ENCODE measurements at regions not wholly inside any gene's neighbourhood (a gene's known extent, or its start where the extent isn't known, plus 50 kb on each side); places are given as distances from the start of the nearest gene placed in this dataset.
"Not testable (repeated sequence)": the region's sequence is repeated elsewhere in the genome, so short reads cannot be mapped to it uniquely, and the experiment has no call there.

GRCh38 chr12:67091204-67091603, 178.0 kb upstream of the CAND1 start:
- DNase-seq, result no peak

DNA sequence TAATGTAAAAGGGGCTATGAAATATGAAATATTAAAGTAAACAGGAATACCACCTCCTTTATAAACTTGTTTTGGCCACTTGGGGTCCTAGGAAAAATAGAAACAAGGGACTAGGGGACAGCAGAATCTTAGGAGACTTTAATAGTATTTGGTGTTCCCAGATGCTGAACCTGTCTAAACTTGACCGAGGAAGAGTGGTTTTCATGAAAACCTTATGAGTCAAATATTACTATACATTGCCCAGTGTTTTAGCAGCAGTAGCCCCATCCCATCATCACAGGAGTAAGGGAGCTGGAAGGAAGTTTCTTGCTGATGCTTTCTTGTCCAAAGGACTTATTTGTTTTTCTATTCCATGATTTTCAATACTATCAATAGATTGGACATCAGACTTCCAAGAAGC, 177.5 kb upstream of the CAND1 start:
- DNase-seq, result no peak

DNA sequence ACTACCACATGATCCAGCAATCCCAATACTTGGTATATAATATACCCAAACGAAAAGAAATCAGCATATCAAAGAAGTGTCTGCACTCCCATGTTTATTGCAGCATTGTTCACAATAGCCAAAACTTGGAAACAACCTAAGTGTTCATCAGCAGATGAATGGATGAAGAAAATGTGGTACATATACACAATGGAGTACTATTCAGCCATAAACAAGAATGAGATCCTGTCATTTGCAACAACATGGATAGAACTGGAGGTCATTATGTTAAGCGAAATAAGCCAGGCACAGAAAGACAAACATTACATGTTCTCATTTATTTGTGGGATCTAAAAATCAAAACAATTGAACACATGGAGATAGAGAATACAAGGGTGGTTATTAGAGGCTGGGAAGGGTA, 176.2 kb upstream of the CAND1 start:
- DNase-seq, result not testable (repeated sequence)

- DNase-seq, result no peak
Observed at GRCh38 chr12:67096533-67097318, 172.4 kb upstream of the CAND1 start.

GRCh38 chr12:67099858-67100257, 169.3 kb upstream of the CAND1 start:
- DNase-seq, result no peak

GRCh38 chr12:67103521-67103920, 165.6 kb upstream of the CAND1 start:
- DNase-seq, result no peak

DNA sequence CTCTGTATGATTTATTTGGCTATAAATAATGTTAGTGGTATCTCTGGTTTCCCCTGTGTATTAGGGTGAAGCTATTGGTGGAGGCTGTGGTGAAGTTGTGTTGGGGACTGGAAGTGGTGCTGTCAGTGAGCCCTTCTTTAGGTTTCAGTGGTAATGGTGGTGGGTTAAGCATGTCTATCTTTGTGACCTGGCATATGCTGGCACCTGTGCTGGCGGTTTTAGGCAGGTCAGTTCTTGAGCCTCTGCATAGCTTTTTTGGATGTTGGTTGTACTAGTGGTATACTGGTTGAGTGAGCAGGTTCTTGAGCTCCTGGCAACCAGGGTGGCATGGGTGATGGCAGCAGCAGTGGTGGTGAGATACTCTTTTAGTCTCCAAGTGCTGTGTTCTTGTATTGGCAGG, 161.9 kb upstream of the CAND1 start:
- no peak for DNase-seq

GRCh38 chr12:67107751-67108269, 161.3 kb upstream of the CAND1 start:
- no peak for DNase-seq

DNA sequence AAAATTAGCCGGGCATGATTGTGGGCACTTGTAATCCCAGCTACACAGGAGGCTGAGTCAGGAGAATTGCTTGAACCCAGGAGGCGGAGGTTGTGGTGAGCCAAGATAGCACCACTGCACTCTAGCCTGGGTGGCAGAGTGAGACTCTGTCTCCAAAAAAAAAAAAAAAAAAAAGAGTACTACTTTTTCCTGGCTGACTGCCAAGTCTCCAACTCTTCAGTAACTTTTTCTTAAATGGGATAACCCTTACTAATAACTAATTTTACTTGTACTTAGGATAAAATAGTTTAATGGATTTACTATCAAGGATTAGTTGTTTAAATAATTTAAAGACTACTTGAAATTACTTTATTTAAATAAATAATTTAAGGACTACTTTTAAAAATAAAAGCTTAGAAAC, 158.8 kb upstream of the CAND1 start:
- DNase-seq, result not testable (repeated sequence)

- no peak for DNase-seq
Observed at GRCh38 chr12:67111182-67111581, 158.0 kb upstream of the CAND1 start.

GRCh38 chr12:67112586-67112985, 156.6 kb upstream of the CAND1 start:
- DNase-seq, result no peak

DNA sequence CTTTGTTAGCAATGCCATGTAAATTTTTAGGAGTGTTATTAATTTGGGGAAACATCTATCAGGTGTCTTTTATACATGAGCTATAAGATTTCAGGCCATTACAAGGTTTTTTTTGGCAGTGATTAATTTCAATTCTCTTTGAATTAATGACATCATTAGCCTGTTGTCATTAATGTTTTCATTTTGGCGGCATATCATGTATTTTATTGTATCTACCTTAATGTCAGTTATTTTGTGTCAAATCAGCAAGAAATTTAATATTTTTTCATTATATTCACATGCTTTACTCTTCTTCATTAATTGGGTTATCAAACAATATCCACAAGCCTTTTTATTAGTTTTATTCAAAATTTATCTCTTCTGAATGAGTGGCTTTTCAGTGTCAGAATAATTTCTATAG, 153.0 kb upstream of the CAND1 start:
- no peak for DNase-seq

GRCh38 chr12:67122584-67122983, 146.6 kb upstream of the CAND1 start:
- no peak for DNase-seq

DNA sequence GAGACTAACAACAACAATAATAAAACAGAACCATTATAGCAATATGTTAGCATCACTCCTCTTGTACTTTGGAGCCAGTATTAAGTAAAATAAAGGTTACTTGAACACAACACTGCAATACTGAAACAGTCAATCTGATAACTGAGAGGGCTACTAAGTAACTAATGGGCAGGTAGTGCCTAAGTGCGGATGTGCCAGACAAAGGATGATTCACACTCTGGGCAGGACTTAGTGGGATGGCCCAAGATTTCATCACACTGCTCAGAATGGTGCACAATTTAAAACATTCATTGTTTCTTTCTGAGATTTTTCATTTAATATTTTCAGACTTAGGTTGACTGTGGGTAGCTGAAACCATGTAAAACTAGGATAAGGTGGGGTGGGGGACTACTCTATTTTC, 131.9 kb upstream of the CAND1 start:
- no peak for DNase-seq

DNA sequence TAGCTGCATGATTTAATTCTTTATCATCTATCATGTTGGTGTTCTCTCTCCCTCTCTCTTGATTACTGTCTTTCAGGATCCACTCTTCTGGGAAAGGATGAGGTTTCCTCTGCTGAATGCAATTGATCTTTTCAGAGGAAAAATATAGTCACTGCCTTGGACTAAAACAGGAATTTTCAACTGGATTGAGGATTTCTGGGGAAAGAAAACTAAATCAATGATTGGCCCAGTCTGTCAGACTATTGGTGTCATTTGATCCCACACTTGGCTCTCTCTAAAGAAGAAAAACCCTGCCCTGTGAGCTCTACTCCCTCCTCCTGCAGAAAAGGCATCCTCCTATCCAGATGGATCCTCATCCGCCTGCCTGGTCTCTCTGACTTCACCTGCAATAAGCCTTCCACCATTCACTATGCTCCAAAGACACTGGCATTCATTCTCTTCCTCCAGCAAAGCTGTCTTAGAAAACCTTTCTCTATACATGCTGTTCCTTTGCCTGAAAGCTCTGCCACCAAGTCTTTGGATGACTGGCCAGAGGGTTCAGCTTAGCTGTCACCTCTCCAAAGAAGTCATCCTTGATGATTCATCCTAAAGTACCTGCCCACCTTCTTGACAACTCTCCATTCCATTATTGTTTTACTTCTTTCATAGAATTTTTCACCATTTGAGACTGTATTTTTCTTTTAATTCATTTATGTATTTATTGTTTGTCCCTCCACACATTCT, 127.7 kb upstream of the CAND1 start:
- no peak for DNase-seq

- DNase-seq, result no peak
Observed at GRCh38 chr12:67145692-67146091, 123.5 kb upstream of the CAND1 start.

GRCh38 chr12:67147030-67147429, 122.1 kb upstream of the CAND1 start:
- DNase-seq, result no peak

DNA sequence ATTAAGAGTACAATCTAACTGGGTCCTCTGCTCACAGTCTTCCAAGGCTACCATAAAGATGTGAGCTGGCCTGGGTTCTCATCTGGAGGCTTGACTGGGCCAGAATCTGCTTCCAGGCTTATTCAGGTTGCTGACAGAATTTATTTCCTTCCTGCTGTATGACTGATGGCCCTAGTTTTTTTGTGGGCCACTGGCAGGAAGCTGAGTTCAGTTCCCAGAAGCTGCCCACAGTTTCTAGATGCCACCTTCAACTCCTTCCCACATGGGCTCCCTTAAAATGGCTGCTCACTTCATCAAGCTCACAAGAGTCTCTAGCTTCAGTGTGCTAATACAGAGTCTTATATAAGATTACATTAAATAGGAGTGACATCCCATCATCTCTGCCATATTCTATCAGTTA, 121.7 kb upstream of the CAND1 start:
- no peak for DNase-seq

DNA sequence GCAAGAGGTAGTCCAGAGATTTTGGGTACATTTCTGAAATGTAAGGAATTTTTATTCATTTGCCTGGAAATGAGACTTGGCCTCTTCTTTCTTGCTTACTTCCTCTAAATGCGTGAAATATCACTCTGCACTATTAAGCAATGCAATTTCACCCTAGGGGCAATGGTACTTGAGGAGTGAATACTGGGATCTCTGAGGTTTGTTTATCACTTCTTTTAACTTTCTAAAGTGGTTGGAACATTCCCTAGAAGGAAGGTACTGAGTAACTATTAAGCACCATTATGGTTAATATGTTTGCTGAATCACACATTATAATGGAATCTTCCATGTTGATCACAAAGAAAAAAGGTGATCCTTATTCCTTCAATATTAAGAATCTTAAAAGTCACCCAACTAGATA, 120.9 kb upstream of the CAND1 start:
- DNase-seq, result no peak

DNA sequence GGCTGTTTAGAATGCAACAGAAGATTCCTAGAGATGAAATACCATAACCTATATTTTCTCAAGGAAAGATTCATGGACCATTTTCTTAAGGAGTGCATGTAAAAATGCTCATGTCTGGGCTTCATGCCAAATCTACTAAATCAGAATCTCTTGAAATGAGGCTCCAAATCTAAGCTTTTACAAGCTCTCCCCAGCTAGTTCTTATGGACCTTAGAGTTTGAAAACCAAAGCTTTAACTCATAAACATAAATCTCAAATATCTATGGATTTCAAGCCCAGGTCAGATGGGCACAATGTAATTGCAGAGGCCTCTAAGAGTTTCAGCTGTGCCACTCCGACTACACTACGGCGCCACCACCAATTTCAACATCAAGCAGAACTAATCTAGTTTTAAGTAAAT, 117.3 kb upstream of the CAND1 start:
- no peak for DNase-seq

- DNase-seq, result no peak
Observed at GRCh38 chr12:67152451-67152850, 116.7 kb upstream of the CAND1 start.

DNA sequence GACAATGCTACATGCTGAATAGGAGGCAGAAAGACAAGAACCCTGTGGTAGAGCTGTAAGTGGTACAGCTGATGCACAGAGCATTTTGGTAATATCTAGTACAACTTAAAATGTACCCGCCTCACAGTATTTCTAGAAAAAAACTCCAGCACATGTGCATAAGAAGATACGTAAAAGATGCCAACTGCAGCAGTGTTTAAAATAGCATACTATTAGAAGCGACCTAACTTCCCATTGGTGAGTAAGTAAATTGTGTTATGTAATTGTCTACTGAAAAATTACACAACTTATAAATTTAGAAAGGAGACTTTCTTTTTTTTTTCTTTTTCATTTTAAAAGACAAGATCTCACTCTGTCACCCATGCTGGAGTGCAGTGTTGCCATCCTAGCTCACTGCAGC, 114.3 kb upstream of the CAND1 start:
- no peak for DNase-seq

DNA sequence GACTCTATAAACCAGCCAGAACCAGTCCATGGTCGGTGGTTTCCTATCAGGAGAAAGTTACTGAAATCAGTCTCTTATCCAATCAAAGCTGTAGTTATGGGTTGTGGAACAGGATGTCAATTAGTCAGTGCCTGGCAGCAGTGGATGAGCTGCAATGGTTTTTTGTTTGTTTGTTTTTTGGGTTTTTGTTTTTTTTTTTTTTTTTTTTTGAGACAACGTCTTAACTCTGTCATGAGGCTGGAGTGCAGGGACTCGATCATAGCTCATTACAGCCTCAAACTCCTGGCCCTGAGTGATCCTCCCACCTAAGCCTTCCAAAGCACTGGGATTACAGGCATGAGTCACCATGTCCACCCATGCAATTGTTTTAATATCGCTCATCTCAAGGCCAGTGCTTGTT, 113.3 kb upstream of the CAND1 start:
- no peak for DNase-seq

GRCh38 chr12:67161322-67161918, 107.7 kb upstream of the CAND1 start:
- DNase-seq, result no peak
